HFF-Myc (cell line): ENCODE measurements at regions not wholly inside any gene's neighbourhood (a gene's known extent, or its start where the extent isn't known, plus 50 kb on each side); places are given as distances from the start of the nearest gene placed in this dataset.
"Not testable (repeated sequence)": the region's sequence is repeated elsewhere in the genome, so short reads cannot be mapped to it uniquely, and the experiment has no call there.

Source experiments
- DNase-seq: peaks from one replicate; pipeline ENCODE4 v3.0.0-alpha.2; 2011; ENCODE audit warnings: low read depth; ENCODE audit errors: extremely low read depth
- H3K4me3 ChIP-seq: replicated peaks from 2 replicates; pipeline ENCODE4 v1.5.1; 2011; ENCODE audit warnings: low read depth, mild to moderate bottlenecking, control low read depth, low read length
- TF ChIP-seq, protein P1 (sequence below): IDR thresholded peaks from 2 replicates; pipeline ENCODE4 v1.5.1; 2012; ENCODE audit warnings: mild to moderate bottlenecking, low read depth, low read length, control low read depth; ENCODE audit errors: missing control alignments

- no peak overlapping the region for H3K4me3 ChIP-seq
- DNase-seq = no peak
- TF ChIP-seq, protein P1, sequence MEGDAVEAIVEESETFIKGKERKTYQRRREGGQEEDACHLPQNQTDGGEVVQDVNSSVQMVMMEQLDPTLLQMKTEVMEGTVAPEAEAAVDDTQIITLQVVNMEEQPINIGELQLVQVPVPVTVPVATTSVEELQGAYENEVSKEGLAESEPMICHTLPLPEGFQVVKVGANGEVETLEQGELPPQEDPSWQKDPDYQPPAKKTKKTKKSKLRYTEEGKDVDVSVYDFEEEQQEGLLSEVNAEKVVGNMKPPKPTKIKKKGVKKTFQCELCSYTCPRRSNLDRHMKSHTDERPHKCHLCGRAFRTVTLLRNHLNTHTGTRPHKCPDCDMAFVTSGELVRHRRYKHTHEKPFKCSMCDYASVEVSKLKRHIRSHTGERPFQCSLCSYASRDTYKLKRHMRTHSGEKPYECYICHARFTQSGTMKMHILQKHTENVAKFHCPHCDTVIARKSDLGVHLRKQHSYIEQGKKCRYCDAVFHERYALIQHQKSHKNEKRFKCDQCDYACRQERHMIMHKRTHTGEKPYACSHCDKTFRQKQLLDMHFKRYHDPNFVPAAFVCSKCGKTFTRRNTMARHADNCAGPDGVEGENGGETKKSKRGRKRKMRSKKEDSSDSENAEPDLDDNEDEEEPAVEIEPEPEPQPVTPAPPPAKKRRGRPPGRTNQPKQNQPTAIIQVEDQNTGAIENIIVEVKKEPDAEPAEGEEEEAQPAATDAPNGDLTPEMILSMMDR = no peak
Observed at GRCh38 chr2:58354230-58354629, 113.1 kb upstream of the FANCL start.

DNA sequence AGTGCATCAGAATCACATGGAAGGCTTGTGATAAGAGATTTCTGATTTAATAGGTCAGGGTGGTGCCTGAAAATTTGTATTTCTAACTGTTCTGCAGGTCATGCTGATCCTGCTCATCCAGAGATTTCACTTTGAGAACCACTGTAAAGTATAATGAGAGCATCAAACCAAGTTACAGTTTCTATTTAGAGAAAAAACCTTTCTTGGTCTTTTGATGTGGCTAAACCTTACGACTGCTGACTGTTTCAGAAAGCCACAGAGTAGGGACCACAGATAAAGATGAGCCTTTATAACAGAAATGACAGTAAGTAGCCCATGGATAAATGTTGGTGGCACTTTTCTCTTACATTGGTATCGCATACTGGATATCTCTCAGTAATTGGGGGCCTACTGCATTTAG lies 109.4 kb upstream of the FANCL start:
- H3K4me3 ChIP-seq = no peak overlapping the region
- TF ChIP-seq, protein P1 = no peak
- DNase-seq = no peak

GRCh38 chr2:58347810-58348209 lies 106.7 kb upstream of the FANCL start:
- no peak for DNase-seq
- no peak overlapping the region for H3K4me3 ChIP-seq

DNA sequence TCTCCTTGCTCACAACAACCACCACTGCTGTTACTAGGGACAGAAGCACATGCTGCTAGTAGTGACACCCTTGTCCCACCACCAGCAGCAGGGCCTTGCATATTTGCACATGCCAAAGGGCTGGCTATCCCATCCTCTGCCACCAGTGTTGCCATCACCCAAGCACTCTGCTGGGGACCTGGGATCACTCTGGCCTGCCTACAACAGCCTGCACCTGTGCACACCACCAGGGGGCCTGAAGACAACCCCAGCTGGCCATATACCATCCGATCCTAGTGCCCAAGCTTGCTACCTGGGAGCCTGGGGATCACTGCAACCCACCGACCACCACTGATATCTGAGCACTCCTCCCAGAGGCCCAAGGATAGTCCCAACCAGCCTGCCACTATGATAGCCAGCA lies 99.9 kb upstream of the FANCL start:
- TF ChIP-seq, protein P1 = peak; percentile 15

More at GRCh38 chr2:58347810-58348209, 106.7 kb upstream of the FANCL start:
- TF ChIP-seq, protein P1 = no peak

DNA sequence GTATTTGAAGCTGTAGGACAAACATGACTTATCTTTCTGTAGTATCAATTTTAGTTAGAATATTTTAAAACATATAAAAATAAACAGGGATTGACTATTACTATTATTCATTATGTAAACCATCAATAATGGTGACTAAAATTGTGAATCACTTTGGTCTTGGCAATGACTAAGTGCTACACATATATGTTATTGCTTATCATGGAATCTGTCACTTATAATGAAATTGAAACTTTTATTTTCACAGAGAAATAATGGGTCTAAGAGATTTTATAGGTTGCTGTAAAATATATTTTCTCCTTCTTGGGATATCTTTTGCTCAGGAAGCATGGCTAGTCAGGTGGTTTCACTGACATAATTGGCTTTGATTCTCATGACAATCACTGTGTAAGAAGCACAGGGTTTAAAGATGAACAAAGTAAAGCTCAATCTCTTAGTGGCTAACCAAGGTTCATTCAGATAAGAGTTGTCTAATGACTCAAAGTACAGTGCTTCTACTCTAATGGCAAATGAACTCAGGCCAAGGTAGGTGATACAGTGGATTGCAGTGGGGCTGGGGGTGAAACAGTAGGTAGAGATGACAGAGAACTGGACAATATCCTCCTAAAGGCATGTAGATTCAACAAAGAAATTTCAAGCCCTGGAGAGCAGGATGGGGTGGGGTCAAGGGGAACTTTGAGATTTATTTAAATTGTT lies 98.6 kb upstream of the FANCL start:
- TF ChIP-seq, protein P1 = no peak
- DNase-seq = no peak
- H3K4me3 ChIP-seq = no peak overlapping the region

More for the DNA sequence above, 99.9 kb upstream of the FANCL start:
- H3K4me3 ChIP-seq = no peak overlapping the region
- DNase-seq = no peak

DNA sequence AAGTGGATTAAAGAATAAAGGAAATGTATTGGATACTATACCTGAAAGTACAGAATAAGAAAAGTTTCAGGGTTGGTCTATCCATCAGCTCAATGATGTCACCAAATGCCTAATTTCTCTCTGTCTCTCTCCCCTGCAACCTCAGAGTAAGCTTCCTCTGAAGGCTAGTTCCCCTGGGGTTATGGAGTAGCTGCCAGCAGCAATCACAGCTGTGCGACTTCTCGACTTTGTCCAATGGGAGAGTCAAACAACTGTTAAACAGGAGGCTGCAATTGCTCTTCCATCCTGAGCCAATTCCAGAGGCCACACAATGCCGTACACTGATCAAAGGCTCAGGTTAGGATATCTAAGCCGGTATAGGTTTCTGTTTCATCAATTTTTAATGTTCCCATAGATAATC lies 95.3 kb upstream of the FANCL start:
- H3K4me3 ChIP-seq = no peak overlapping the region
- TF ChIP-seq, protein P1 = no peak
- no peak for DNase-seq

- no peak overlapping the region for H3K4me3 ChIP-seq
- TF ChIP-seq, protein P1 = no peak
- no peak for DNase-seq
Observed at GRCh38 chr2:58334414-58334813, 93.3 kb upstream of the FANCL start.

- H3K4me3 ChIP-seq, DNase-seq: not testable (repeated sequence)
Observed at GRCh38 chr2:58325296-58325895, 84.3 kb upstream of the FANCL start.
